HepG2 (cell line): ENCODE measurements at regions not wholly inside any gene's neighbourhood (a gene's known extent, or its start where the extent isn't known, plus 50 kb on each side); places are given as distances from the start of the nearest gene placed in this dataset.

ENCODE experiments used
- EEA1 ChIP-seq: sonication (generic); formaldehyde crosslinking; IDR thresholded peaks from 2 replicates; pipeline ENCODE4 v1.5.1; 2020; ENCODE audit warnings: mild to moderate bottlenecking, missing genetic modification reagents, borderline replicate concordance
- EED ChIP-seq: sonication (generic); formaldehyde crosslinking; IDR thresholded peaks from 2 replicates; pipeline ENCODE4 v1.5.0; 2020; ENCODE audit warnings: mild to moderate bottlenecking, missing genetic modification reagents
- KDM1A ChIP-seq: IDR thresholded peaks from 2 replicates; pipeline ENCODE4 v1.6.1; 2016; ENCODE audit warnings: missing compliant biosample characterization
- MED13 ChIP-seq: sonication (generic); formaldehyde crosslinking; IDR thresholded peaks from 2 replicates; pipeline ENCODE4 v1.5.0; 2020; ENCODE audit warnings: missing genetic modification reagents
- NAIF1 ChIP-seq: sonication (generic); formaldehyde crosslinking; IDR thresholded peaks from 2 replicates; pipeline ENCODE4 v1.5.0; 2020; ENCODE audit warnings: mild to moderate bottlenecking, missing genetic modification reagents, borderline replicate concordance
- REL ChIP-seq: sonication (generic); formaldehyde crosslinking; conservative IDR thresholded peaks from 2 replicates; pipeline ENCODE4 v1.8.0; 2022; ENCODE audit warnings: mild to moderate bottlenecking, missing genetic modification reagents, moderate library complexity
- RXRB ChIP-seq: IDR thresholded peaks from 2 replicates; pipeline ENCODE4 v1.6.1; 2016; ENCODE audit warnings: borderline replicate concordance, missing genetic modification reagents, missing compliant biosample characterization
- SIN3B ChIP-seq: fragments of 150-350 bp; IDR thresholded peaks from 2 replicates; pipeline ENCODE4 v1.6.1; 2014; ENCODE audit warnings: low read length
- SMAD1 ChIP-seq: sonication (generic); formaldehyde crosslinking; IDR thresholded peaks from 2 replicates; pipeline ENCODE4 v1.4.0; 2020; ENCODE audit warnings: missing genetic modification reagents, low read depth, mild to moderate bottlenecking, borderline replicate concordance
- SSRP1 ChIP-seq: IDR thresholded peaks from 2 replicates; pipeline ENCODE4 v1.6.1; 2016; ENCODE audit warnings: control low read depth
- TAF1 ChIP-seq: sonication (generic); formaldehyde crosslinking; IDR thresholded peaks from 2 replicates; pipeline ENCODE4 v1.4.0; 2020; ENCODE audit warnings: missing genetic modification reagents
- YEATS2 ChIP-seq: sonication (generic); formaldehyde crosslinking; IDR thresholded peaks from 2 replicates; pipeline ENCODE4 v1.4.0; 2020; ENCODE audit warnings: missing genetic modification reagents, borderline replicate concordance
- ZBTB42 ChIP-seq: sonication (generic); formaldehyde crosslinking; IDR thresholded peaks from 2 replicates; pipeline ENCODE4 v1.5.0; 2020; ENCODE audit warnings: mild to moderate bottlenecking, missing genetic modification reagents
- ZC3H4 ChIP-seq: sonication (generic); formaldehyde crosslinking; IDR thresholded peaks from 2 replicates; pipeline ENCODE4 v1.4.0; 2020; ENCODE audit warnings: missing genetic modification reagents, borderline replicate concordance
- ZNF510 ChIP-seq: sonication (generic); formaldehyde crosslinking; IDR thresholded peaks from 2 replicates; pipeline ENCODE4 v1.4.0; 2020; ENCODE audit warnings: low read depth, mild to moderate bottlenecking, missing genetic modification reagents
- ZNF75D ChIP-seq: sonication (generic); formaldehyde crosslinking; IDR thresholded peaks from 2 replicates; pipeline ENCODE4 v1.8.1; 2023; ENCODE audit warnings: missing genetic modification reagents, mild to moderate bottlenecking, borderline replicate concordance
- ZNF772 ChIP-seq: sonication (generic); formaldehyde crosslinking; IDR thresholded peaks from 2 replicates; pipeline ENCODE4 v1.5.0; 2020; ENCODE audit warnings: mild to moderate bottlenecking, missing genetic modification reagents
- ZNF782 ChIP-seq: sonication (generic); formaldehyde crosslinking; IDR thresholded peaks from 2 replicates; pipeline ENCODE4 v1.4.0; 2020; ENCODE audit warnings: missing genetic modification reagents, mild to moderate bottlenecking, borderline replicate concordance
- TF ChIP-seq, protein P1 (sequence below): sonication (generic); formaldehyde crosslinking; IDR thresholded peaks from 2 replicates; pipeline ENCODE4 v1.4.0; 2020; ENCODE audit warnings: mild to moderate bottlenecking, missing genetic modification reagents
- TF ChIP-seq, protein P2 (sequence below): sonication (generic); formaldehyde crosslinking; IDR thresholded peaks from 2 replicates; pipeline ENCODE4 v1.4.0; 2020; ENCODE audit warnings: missing genetic modification reagents
- TF ChIP-seq, protein P3 (sequence below): fragments of 450-650 bp; IDR thresholded peaks from 2 replicates; pipeline ENCODE4 v1.6.1; 2017; ENCODE audit warnings: mild to moderate bottlenecking
- TF ChIP-seq, protein P4 (sequence below): sonication (generic); formaldehyde crosslinking; IDR thresholded peaks from 2 replicates; pipeline ENCODE4 v1.4.0; 2020; ENCODE audit warnings: missing genetic modification reagents

DNA sequence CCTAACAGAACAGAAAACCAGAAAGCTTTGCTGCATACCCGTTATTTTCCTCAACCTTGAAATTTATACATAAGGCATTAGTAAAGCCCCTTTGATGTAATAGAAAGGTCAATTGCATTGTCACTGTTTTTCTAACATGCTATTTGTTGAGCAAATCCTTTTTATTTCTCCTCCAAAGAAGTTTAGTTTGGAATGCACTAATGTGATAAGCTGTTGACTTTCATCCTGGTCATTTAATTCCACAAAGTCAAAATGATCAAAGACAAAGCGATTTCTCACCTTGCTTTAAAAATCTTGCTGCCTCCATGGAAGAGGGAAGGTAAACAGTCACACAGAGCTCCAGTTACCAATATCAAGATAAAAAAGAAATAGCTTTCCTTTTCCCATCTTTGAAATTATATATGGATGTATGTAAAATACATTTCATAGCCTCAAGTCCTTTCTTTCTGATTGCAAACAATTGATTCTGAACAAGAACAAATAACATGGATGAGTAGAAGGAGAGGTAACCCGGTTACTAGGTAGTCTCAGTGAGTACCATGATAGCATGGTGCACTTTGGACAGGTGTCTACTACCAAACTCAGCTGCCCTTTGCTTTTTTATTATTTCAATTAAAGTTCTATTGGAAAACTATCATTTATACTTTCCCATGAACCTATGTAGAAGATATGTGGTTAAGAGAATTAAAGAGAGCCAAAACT is 452.7 kb downstream of the STK39 start (continued):
- peak; percentile 52; the same call in 1 of the 2 replicates for TF ChIP-seq RXRB (CRISPR knock-in tag)
- TF ChIP-seq YEATS2 (CRISPR knock-in tag): no peak
- TF ChIP-seq, protein P1, sequence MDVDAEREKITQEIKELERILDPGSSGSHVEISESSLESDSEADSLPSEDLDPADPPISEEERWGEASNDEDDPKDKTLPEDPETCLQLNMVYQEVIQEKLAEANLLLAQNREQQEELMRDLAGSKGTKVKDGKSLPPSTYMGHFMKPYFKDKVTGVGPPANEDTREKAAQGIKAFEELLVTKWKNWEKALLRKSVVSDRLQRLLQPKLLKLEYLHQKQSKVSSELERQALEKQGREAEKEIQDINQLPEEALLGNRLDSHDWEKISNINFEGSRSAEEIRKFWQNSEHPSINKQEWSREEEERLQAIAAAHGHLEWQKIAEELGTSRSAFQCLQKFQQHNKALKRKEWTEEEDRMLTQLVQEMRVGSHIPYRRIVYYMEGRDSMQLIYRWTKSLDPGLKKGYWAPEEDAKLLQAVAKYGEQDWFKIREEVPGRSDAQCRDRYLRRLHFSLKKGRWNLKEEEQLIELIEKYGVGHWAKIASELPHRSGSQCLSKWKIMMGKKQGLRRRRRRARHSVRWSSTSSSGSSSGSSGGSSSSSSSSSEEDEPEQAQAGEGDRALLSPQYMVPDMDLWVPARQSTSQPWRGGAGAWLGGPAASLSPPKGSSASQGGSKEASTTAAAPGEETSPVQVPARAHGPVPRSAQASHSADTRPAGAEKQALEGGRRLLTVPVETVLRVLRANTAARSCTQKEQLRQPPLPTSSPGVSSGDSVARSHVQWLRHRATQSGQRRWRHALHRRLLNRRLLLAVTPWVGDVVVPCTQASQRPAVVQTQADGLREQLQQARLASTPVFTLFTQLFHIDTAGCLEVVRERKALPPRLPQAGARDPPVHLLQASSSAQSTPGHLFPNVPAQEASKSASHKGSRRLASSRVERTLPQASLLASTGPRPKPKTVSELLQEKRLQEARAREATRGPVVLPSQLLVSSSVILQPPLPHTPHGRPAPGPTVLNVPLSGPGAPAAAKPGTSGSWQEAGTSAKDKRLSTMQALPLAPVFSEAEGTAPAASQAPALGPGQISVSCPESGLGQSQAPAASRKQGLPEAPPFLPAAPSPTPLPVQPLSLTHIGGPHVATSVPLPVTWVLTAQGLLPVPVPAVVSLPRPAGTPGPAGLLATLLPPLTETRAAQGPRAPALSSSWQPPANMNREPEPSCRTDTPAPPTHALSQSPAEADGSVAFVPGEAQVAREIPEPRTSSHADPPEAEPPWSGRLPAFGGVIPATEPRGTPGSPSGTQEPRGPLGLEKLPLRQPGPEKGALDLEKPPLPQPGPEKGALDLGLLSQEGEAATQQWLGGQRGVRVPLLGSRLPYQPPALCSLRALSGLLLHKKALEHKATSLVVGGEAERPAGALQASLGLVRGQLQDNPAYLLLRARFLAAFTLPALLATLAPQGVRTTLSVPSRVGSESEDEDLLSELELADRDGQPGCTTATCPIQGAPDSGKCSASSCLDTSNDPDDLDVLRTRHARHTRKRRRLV (CRISPR knock-in tag): no peak
- TF ChIP-seq SSRP1: no peak
- TF ChIP-seq ZNF510 (CRISPR knock-in tag): no peak
- TF ChIP-seq ZBTB42 (CRISPR knock-in tag): no peak
- no peak for TF ChIP-seq SMAD1 (CRISPR knock-in tag)
- TF ChIP-seq, protein P2, sequence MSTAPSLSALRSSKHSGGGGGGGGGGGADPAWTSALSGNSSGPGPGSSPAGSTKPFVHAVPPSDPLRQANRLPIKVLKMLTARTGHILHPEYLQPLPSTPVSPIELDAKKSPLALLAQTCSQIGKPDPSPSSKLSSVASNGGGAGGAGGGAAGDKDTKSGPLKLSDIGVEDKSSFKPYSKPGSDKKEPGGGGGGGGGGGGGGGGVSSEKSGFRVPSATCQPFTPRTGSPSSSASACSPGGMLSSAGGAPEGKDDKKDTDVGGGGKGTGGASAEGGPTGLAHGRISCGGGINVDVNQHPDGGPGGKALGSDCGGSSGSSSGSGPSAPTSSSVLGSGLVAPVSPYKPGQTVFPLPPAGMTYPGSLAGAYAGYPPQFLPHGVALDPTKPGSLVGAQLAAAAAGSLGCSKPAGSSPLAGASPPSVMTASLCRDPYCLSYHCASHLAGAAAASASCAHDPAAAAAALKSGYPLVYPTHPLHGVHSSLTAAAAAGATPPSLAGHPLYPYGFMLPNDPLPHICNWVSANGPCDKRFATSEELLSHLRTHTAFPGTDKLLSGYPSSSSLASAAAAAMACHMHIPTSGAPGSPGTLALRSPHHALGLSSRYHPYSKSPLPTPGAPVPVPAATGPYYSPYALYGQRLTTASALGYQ (CRISPR knock-in tag): peak; percentile 95
- peak; percentile 92 for TF ChIP-seq MED13 (CRISPR knock-in tag)
- no peak for TF ChIP-seq KDM1A (CRISPR knock-in tag)
- TF ChIP-seq EEA1 (CRISPR knock-in tag): no peak
- no peak for TF ChIP-seq ZNF75D (CRISPR knock-in tag)
- no peak for TF ChIP-seq ZNF782 (CRISPR knock-in tag)
- TF ChIP-seq SIN3B: no peak
- TF ChIP-seq ZC3H4 (CRISPR knock-in tag): no peak
- no peak for TF ChIP-seq EED (CRISPR knock-in tag)
- no peak for TF ChIP-seq TAF1
- no peak for TF ChIP-seq ZNF772 (CRISPR knock-in tag)
- no peak for TF ChIP-seq REL (CRISPR knock-in tag)
- TF ChIP-seq, protein P3, sequence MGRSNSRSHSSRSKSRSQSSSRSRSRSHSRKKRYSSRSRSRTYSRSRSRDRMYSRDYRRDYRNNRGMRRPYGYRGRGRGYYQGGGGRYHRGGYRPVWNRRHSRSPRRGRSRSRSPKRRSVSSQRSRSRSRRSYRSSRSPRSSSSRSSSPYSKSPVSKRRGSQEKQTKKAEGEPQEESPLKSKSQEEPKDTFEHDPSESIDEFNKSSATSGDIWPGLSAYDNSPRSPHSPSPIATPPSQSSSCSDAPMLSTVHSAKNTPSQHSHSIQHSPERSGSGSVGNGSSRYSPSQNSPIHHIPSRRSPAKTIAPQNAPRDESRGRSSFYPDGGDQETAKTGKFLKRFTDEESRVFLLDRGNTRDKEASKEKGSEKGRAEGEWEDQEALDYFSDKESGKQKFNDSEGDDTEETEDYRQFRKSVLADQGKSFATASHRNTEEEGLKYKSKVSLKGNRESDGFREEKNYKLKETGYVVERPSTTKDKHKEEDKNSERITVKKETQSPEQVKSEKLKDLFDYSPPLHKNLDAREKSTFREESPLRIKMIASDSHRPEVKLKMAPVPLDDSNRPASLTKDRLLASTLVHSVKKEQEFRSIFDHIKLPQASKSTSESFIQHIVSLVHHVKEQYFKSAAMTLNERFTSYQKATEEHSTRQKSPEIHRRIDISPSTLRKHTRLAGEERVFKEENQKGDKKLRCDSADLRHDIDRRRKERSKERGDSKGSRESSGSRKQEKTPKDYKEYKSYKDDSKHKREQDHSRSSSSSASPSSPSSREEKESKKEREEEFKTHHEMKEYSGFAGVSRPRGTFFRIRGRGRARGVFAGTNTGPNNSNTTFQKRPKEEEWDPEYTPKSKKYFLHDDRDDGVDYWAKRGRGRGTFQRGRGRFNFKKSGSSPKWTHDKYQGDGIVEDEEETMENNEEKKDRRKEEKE: no peak
- TF ChIP-seq, protein P4, sequence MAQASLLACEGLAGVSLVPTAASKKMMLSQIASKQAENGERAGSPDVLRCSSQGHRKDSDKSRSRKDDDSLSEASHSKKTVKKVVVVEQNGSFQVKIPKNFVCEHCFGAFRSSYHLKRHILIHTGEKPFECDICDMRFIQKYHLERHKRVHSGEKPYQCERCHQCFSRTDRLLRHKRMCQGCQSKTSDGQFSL (CRISPR knock-in tag): no peak
- TF ChIP-seq NAIF1: no peak
